KG1 (cell line): ENCODE measurements at regions not wholly inside any gene's neighbourhood (a gene's known extent, or its start where the extent isn't known, plus 50 kb on each side); places are given as distances from the start of the nearest gene placed in this dataset.

Source experiments
- DNase-seq: peaks from one replicate; lab custom pipeline; 2025; lab: John Stamatoyannopoulos, UW

DNA sequence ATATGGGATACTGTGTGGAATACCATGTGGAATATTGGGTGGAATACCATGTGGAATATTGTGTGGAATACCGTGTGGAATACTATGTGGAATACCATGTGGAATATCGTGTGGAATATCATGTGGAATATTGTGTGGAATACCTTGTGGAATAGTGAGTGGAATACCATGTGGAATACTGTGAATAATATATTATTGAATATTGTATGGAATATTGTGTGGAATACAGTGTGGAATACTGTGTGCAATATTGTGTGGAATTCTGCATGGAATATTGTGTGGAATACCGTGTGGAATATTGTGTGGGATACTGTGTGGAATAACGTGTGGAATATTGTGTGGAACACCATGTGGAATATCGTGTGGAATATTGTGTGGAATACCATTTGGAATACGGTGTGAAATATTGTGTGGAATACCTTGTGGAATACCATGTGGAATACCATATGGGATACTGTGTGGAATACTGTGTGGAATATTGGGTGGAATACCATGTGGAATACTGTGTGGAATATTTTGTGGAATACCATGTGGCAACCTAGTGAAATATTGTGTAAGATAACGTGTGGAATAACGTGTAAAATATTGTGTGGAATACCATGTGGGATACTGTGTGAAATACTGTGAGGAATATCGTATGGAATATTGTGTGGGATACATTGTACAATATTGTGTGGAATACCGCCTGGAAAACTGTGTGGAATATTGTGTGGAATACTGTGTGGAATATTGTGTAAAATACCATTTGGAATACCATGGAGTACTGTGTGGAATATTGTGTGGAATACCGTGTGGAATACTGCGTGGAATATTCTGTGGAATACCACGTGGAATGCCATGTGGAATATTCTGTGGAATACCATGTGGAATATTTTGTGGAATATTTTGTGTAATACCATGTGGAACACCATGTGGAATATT lies 133.9 kb upstream of the CHST15 start:
- no peak for DNase-seq

DNA sequence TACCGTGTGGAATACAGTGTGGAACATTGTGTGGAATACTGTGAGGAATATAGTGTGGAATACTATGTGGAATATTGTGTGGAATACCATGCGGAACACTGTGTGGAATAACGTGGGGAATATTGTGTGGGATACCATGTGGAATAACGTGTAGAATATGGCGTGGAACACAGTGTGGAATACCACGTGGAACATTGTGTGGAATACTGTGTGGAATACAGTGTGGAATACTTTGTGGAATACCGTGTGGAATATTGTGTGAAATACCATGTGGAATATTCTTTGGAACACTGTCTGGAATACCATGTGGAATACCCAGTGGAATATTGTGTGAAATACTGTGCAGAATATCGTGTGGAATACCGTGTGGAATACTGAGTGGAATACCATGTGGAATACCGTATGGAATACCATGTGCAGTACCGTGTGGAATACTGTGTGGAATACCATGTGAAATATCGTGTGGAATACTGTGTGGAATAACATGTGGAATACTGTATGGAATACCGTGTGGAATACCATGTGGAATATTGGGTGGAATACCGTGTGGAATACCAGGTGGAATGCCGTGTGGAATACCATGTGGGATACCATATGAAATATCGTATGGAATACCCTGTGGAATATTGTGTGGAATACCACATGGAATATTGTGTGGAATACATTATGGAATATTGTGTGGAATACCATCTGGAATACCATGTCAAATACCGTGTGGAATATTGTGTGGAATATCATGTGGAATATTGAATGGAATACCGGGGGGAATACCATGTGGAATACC lies 133.1 kb upstream of the CHST15 start:
- no peak for DNase-seq

GRCh38 chr10:124225467-124226270 lies 132.3 kb upstream of the CHST15 start:
- DNase-seq, result no peak

DNA sequence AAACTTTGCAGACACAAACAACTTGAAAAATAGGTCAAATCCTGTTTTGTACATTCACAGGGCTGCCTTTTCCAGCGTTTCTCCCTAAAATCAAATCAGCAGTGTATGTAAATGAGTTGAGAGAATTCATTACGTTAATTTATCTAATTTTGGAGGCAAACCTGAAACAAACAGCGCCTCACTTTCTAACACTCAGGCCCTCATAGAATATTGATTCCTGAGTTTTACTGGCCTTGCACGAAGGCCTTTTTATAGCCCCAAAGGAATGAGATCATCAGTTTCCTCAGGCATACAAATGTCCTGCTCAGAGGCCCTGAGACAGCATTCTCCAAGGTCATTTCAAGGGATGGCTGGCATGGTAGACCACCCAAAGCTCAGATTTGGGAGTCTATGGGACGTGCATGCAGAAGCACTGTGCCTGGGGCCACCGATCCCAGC lies 131.7 kb upstream of the CHST15 start:
- no peak for DNase-seq

DNA sequence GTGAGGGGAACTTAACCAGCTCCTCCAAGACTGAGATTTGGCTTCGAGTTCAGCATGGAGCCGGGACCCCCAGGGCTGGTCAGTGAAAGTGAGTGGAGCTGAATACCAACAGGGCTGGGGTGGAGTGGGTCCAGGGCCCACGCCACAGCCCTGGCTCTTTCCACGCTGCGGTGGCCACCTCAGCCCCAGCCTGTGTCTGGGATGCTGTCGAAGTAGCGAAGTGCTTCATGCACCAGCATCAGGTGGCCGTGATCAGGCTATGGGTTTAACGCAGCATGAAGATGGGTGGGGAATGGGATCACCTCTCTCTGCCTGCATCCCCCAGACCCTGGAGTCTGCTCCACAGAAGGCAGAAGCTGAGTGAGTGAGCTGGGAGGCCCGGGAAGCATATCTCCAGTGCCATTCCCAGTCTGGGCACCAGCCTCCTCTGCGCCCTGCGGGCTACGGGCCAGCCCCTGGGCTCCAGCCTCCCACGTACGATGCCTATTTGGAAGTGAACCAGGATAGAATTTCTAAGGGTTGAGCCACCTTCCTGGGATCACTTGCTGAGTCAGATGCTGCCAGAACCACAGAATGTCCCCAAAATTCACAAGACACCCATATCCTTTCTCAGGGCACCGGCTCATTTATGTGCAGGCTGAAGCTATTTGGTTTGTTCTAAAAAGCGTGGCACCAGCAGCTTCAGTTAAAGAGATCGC lies 131.1 kb upstream of the CHST15 start:
- no peak for DNase-seq

GRCh38 chr10:124223711-124224085 lies 130.3 kb upstream of the CHST15 start:
- DNase-seq, result no peak

DNA sequence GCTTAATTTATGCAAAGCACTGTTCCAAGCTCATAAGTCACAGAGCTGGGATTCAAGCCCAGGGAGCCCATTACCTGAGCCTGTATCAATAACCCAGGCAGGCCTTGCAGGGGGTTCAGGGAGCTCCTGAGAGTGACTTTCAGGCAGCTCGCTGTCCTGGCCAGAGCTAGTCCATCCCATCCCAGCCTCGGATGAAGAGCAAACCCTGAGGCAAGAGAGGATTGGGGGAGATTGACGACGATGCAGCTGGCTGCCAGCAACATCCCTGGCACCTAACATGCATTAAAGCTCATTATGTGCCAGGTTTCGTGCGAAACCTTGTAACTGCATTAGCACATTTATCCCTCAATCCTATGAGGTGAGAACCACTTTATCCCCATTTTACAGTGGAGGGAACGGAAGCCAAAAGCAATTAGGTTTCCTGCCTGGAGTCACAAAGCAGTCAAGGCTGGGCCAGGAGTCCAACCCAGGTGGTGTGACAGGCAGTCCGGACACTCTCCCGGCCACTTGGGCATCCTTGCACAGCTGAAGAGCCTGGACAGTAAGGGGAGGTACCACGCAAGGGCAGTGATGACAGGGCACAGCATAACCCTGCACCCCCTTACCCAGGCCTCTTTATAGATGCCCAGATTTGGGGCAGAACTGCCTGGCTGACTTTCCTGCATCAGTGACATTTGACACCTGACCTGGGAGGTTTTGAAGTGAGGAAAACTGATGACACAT lies 129.8 kb upstream of the CHST15 start:
- no peak for DNase-seq

DNA sequence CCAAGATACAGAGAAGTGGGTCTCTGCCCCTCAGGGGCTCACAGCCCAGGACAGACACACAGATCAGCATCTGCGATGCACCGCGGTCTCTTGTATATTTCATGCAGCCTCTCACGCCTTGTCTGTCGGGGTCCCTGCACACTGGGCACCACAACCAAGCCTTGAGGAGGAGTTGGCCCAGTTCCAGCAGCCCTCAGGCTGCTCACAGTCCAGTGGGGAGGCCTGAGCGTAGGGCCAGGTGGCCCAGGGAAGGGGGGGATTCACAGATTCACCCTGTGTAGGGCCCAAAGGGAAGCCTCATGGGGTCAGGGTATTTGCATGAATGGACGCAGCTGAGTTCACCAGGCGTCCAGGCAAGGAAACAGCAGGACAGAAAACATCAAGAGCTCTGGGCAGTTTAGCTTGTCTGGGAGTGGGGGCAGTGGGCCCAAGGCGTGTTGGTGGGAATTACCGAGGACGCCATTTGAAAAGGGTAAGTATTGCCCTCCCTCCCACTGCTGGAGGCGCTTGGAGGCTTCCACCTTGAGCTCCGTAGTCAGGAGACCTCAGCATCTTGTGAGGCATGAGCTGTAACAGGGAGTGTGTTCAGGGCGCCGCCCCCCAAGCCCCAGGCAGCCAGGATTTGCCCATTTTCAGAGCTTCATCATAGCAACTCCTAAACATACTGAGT lies 129.1 kb upstream of the CHST15 start:
- DNase-seq, result no peak

DNA sequence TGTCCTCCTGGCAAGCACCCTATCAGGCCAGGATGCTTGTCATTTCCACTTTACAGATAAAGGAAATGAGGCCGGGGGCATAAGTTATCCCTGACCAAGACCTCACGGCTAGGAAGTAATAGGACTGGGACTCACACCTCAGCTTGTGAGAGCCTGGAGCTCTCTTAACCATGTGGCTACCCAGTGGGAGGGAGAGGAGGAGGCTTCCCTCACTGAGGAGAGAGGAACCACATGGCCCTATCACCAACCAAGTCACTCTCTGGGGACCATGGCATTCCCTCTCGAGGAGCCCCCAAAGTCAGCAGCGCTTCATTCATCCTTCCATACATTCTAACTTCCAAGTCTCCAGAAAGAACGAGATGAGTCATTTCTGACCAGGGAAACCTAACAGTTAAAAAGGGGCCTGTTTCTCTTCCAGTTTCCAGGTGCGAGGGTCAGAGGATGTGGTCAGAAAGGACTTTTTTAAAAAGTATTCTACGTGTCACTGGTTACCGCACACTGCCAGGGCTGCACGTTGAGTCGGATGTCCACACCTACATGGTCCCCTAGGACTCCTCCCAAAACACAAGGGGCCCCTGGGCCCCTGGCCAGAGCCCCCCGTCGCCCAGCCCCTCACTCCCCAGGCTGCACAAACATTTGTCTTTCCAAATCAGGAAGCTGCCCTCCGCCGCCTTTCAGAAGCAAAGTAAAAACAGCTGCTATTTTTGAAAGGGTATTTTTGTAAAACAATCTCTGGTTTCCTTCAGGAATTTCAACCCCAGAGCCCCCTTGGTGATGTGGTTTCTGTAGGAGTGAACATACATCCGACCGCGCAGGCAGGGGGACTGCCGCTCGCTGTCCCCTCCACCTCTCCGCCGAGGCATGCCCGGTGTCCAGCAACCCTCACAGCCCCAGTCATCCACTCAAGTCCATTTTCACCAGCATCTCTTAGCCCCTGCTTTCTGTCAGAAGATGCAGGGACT lies 128.2 kb upstream of the CHST15 start:
- DNase-seq, result no peak

- DNase-seq, result no peak
These were observed 127.6 kb upstream of the CHST15 start for GRCh38 chr10:124220971-124221355.

DNA sequence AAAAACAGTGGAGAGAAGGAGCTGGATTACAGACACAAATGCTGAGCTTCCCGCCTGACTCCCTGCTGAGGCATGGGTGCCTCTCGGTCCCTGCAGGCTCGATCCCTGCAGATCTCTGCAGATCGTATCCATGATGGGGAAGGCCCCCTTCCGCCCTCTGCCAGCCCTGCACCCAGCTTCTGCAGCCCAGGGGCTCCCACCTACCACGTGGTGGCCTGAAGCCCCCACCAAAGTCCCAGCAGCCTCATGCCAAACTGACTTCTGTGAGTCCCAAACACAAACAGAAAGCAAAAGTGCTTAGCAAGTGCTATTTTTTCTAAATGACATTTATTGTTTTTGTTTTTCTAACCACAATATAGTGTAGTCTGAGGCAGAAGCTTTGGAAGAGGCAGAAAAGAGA lies 127.1 kb upstream of the CHST15 start:
- DNase-seq, result no peak

GRCh38 chr10:124219655-124220054 lies 126.3 kb upstream of the CHST15 start:
- DNase-seq, result no peak

- DNase-seq, result no peak
These were observed 125.7 kb upstream of the CHST15 start for GRCh38 chr10:124219062-124219461.

DNA sequence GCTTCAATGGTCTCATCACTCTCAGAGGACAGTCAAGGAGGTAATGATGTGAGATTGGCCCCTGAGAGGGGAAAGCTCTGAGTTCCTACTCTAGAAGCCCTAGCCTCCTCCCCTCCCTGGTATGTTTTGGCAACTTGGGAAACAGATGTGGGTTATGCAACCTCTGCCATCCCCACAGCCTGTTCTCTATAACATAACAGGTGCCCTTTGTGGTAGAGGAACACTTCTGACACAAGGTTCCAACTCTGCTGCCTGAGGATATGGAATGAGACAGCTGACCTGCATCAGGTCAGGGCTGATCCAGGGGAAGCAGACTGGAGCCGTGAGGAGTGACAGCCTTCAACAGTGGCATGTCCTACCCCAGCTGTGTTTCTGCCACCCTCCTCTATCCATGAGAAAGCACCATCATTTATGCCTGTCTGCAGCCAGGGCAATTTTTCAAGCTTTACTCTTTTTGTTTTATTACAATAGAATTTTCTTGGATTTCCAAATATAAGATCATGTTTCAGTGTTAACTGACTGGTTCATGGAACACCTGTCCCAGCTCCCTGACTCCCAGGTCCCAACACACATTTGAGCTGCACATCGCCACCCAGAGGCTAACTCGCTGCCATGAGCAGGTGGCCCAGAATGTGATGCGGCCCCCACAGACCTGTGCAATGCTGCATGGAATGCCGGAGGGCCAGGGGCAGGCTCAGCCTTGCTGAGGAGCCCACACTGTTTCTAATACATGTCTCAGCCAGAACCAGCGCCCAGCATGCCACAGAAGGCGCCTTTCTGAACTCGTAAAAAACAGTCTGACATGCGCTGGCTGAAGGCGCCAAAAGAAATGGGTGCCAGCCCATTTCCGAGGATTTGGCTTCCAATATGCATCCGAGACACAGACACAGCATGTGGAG lies 124.8 kb upstream of the CHST15 start:
- no peak for DNase-seq

DNA sequence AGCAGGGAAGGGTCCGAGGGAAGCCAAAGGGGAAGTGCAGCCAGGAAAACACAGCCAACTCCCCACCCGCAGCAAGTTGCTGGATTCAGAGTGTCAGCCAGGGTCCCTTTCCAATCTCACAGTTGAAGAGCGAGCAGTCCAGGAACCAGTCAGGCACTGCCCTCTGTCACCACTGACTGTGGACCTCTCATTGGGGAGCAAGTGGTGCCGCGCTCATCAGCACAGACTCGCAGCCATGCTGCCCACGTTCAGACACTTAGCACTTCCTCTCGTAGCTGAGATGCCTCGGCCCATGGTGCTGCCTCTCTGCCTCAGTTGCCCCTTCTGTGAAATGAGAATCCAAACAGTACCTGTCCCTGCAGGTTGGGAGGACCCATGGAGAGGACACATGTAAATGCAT lies 123.6 kb upstream of the CHST15 start:
- no peak for DNase-seq

DNA sequence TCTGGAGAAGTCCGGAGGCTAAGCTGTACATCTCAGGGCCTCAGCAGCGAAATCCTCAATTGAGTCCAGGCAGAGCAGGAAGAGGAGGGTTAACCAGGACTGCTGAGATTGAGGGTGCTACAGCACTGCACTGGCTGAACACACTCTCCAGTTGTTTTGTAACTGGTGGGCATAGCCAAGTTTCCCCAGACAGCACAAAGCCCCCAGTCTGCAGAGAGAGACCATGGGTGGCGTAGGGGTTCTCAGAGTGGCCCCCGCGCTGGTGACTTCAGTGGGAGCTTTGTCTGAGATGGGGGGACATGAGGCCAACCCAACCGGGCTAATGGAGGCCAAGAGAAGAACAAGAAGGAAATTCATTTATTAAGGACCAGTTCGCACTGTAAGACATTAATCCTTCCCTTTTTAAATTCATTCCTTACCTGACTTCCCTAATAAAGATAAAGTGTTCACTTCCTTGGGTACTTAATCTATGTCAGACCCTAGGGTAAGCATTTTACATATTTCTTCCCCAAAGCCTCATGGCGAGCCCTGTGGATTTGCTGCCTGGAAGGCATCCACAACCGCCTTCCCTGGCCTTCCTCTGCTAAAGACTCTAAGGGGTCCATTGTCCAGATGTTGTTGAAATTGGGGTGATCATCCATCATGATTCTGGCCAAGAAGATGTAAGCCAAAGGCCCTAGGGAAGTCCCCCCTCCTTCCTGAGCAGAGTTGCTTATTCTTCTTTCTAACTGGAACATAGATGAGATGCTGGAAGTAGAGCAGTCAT lies 121.4 kb upstream of the CHST15 start:
- DNase-seq, result no peak

DNA sequence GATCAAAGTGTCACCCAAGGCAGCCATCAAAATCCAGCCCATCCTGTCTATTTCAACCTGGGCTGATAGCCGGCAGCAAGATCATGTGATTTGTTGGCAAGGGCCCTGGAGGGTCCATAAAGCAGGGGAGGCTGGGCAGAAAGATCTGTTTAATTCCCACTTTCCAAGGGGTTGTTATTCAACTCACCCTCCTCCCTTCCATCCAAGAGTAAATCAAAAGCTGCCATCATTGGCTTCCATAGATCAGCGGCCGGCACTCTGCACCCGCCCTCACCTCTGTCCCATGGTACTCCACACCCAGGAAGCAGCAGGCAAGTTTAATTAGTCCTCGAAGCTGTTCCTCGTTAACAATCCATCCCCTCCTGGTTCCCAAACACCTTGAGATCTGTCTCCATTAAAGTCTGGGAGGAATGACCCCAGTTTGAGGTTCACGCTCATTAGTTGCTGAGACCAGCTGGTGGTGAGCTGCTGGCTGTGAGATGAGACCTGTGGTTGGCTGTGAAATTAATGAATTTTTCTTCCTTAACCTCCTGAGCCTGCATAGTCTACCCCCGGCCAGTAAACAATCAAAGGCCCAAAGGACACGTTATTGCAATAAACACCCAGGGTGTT lies 120.6 kb upstream of the CHST15 start:
- no peak for DNase-seq
